ENCODE measurements at regions not wholly inside any gene's neighbourhood (a gene's known extent, or its start where the extent isn't known, plus 50 kb on each side); places are given as distances from the start of the nearest gene placed in this dataset.

DNA sequence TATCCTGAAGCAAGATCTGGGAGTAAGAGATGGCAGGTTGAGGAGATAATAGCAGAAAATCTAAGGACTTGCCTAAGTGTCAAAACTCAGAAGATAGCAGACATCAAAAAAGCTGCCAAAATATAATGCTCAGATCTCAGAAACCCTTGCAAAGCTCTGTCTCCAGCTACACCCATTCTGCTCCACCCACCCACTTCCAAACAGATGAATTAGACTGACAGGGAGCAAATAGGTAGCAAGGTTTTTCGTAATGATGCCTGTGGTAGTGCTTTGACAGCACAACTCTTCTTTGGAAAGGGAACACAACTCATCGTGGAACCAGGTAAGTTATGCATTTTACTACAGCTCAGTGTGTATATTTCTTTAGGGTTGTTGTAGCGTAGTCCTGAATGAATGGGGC is 132.6 kb downstream of the DAD1 start:
- in situ Hi-C loops (cut with MboI; ENCODE audit: low pct_unique_long_range_greater_than_20kb in 2 of 9, low sequenced_read_pairs in 9 of 9, unreplicated experiment in 9 of 9), result no loop called here
- Histone ChIP-seq H3K4me3 (no peak overlapping the region), H3K27ac (no peak overlapping the region), H3K4me1 (replicated peaks in 1 of 2) (no peaks in the 10 kb centered on the region)
- ATAC-seq (replicated peaks in 6 of 8), result no peak
- 29 to 100% (median 80%) methylated on average over 1 to 3 of the region's 3 CpGs; no CpG with 5 or more reads in 3 of the 10 experiments for WGBS, 10 experiments

DNA sequence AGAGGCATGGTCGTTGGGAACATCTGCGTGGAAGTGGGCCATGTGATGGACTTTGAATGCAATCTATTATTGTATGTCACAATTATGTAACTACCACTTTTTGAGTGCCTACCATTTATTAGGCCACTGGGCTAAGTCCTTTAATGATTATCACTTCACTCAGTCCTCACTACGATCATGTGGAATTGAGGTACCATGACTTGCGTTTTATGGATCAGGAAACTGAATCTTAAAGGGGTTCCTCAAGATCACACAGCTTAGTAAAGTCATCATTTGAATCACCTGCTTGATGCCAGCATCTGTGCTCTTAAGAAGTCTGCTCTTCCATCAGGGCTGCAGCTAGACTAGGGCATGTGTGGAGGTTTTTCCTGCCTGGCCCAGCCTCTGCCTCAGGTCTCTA is 136.7 kb downstream of the DAD1 start:
- in situ Hi-C loops (cut with MboI; ENCODE audit: low pct_unique_long_range_greater_than_20kb in 2 of 9, low sequenced_read_pairs in 9 of 9, unreplicated experiment in 9 of 9), result no loop called here
- no peak overlapping the region for H3K4me3 ChIP-seq
- H3K27ac ChIP-seq, result no peak overlapping the region
- WGBS, 10 experiments, result 54 to 100% (median 90%) methylated on average over 1 to 4 of the region's 4 CpGs; no CpG with 5 or more reads in 3 of the 10 experiments
- peaks cover 9 to 17% of the 10 kb centered on the region in 2 donors for H3K4me1 ChIP-seq (replicated peaks in 1 of 2)
- no peak for ATAC-seq (replicated peaks in 6 of 8)

DNA sequence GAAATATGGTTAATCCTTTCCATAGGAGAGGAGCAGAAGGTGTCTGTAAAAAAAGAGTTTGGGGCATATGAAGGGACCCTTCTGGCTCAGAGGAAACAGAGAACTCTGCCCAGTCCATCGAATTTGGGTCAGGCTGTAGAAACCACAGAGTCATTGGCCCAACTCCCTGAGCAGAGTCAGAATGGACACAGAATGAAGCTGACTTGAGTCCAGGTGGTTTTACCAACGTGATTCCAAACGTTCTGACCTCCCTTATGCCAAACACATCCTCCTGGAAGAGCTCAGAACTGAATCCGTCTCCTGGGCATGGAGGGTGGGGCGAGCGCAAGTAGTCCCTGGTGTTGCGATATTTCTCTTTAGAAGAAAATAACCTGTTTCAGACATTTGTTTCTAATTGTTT is 138.8 kb downstream of the DAD1 start:
- 18 to 85% (median 41%) methylated on average over 1 to 7 of the region's 7 CpGs; no CpG with 5 or more reads in 2 of the 10 experiments for WGBS, 10 experiments
- no peak overlapping the region for H3K27ac ChIP-seq
- in situ Hi-C loops (cut with MboI; ENCODE audit: low pct_unique_long_range_greater_than_20kb in 2 of 9, low sequenced_read_pairs in 9 of 9, unreplicated experiment in 9 of 9), result no loop called here
- H3K4me1 ChIP-seq (replicated peaks in 1 of 2), result peaks cover 9 to 17% of the 10 kb centered on the region in 2 donors
- no peak for ATAC-seq (replicated peaks in 6 of 8)
- no peak overlapping the region for H3K4me3 ChIP-seq

DNA sequence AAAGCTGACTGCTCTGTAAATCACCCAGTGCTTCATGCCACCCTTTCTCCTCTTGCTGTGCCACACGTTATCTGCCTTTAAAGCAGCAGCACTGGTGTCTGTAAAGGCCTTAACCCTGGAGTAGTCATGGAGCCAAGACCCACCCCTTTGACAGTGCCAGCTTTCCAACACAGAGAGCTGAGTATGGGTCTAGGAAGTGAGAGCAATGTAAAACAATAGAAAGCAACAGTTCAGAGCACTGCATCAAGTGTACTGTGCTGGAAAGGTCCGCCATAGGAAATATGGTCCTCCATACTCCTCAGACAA is 139.5 kb downstream of the DAD1 start:
- 43 to 100% (median 75%) methylated on average over 1 to 2 of the region's 2 CpGs; no CpG with 5 or more reads in 3 of the 10 experiments for WGBS, 10 experiments
- peaks cover 9 to 17% of the 10 kb centered on the region in 2 donors for H3K4me1 ChIP-seq (replicated peaks in 1 of 2)
- ATAC-seq (replicated peaks in 6 of 8), result peak in 4 of 8 experiments; percentile 25 to 71 (median 40)
- in situ Hi-C loops (cut with MboI; ENCODE audit: low pct_unique_long_range_greater_than_20kb in 2 of 9, low sequenced_read_pairs in 9 of 9, unreplicated experiment in 9 of 9), result no loop called here
- no peak overlapping the region for H3K4me3 ChIP-seq
- no peak overlapping the region for H3K27ac ChIP-seq

DNA sequence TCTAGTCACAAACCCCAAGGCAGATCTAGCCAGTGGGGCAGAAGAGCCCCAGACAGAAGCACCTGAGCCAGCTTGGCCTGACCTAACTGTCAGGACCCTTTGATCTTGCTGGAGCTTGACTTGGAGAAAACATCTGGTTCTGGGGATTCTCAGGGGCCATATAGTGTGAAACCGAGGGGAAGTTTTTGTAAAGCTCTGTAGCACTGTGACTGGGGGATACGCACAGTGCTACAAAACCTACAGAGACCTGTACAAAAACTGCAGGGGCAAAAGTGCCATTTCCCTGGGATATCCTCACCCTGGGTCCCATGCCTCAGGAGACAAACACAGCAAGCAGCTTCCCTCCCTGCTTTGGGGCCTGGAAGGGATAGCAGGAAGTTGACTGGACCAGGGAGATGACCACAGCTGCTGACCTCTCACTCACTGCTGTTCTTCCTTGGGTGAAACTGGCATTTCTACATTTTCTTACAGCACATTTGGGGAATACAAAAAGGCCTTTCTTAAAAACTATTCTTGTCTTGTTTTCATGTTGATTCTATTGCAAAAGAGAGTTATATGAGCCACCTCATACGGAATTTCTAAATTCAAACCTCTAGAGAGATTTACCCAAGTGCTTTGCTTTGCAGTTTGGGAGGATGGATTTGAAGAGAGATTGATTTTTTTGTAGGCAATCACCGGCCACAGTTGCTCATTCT is 140.0 kb downstream of the DAD1 start:
- in situ Hi-C loops (cut with MboI; ENCODE audit: low pct_unique_long_range_greater_than_20kb in 2 of 9, low sequenced_read_pairs in 9 of 9, unreplicated experiment in 9 of 9), result no loop called here
- WGBS, 10 experiments, result 35 to 92% (median 75%) methylated on average over 1 to 4 of the region's 4 CpGs; no CpG with 5 or more reads in 1 of the 10 experiments
- peak in 4 of 8 experiments; percentile 4 to 26 (median 14) for ATAC-seq (replicated peaks in 6 of 8)
- no peak overlapping the region for H3K4me3 ChIP-seq
- H3K4me1 ChIP-seq (replicated peaks in 1 of 2), result peaks cover 9 to 17% of the 10 kb centered on the region in 2 donors
- no peak overlapping the region for H3K27ac ChIP-seq

DNA sequence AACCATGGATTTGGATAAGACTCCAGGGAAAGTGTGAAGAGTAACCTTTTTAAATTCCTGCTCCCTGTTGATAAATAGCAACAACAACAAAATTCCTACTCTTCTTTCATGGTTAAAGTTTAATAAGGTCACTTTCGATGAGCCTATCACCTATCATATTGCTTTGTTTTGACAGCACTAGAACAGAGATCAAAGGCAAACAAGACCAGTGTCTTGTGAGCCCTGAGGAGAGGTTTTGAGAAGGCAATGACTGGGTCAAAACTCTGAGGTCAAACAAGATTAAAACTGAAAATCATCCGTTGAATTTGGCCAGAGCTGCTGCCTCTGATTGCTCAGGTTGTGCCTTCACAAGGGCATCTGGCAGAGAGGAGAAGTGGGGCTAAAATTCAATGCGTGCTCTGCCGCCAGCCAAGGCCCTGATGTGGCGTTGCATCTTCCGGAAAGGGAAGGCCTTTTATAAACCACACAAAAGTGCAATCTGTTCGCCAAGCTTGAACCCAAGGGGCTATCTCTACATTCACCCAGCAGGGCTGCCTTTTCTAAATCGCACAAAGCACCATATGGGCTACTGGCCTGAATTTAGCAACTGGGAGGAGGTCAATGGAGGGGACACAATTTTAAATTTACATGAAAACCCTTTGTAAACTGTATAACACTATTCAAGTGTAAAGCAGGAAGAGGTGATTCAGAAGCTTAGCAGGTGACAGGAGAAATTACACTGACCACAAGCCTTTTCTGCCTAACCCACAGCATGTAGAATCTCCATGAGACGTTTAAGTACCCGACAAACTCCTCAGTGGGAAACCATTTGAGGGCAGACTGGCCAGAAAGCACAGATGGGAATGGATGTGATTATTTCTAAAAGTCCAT is 140.8 kb downstream of the DAD1 start:
- H3K4me3 ChIP-seq, result no peak overlapping the region
- peak in 4 of 8 experiments; percentile 29 to 72 (median 61) for ATAC-seq (replicated peaks in 6 of 8)
- 29 to 76% (median 60%) methylated on average over 3 to 8 of the region's 10 CpGs; no CpG with 5 or more reads in 2 of the 10 experiments for WGBS, 10 experiments
- H3K27ac ChIP-seq, result peak overlapping the region in 1 of 2 donors; percentile 23
- peaks cover 9 to 17% of the 10 kb centered on the region in 2 donors for H3K4me1 ChIP-seq (replicated peaks in 1 of 2)
- in situ Hi-C loops (cut with MboI; ENCODE audit: low pct_unique_long_range_greater_than_20kb in 2 of 9, low sequenced_read_pairs in 9 of 9, unreplicated experiment in 9 of 9), result no loop called here

DNA sequence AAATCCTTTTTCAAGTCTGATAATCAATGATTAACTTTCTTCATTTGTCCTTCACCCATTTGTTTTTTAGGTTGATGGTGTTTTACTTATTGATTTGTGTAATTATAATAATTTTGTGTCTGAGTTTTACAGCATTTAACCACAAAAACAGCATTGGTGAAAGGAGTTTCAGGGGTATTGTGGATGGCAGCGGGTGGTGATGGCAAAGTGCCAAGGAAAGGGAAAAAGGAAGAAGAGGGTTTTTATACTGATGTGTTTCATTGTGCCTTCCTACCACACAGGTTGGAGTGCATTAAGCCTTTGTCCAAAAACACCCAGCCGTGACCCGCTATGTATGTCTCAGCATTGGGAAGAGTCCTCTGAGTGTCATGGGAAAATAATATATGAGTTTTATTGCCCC is 150.3 kb downstream of the DAD1 start:
- peaks cover 3% of the 10 kb centered on the region in 2 donors for H3K4me1 ChIP-seq (replicated peaks in 1 of 2)
- no peak overlapping the region for H3K4me3 ChIP-seq
- ATAC-seq (replicated peaks in 6 of 8), result no peak
- in situ Hi-C loops (cut with MboI; ENCODE audit: low pct_unique_long_range_greater_than_20kb in 2 of 9, low sequenced_read_pairs in 9 of 9, unreplicated experiment in 9 of 9), result no loop called here
- H3K27ac ChIP-seq, result no peak overlapping the region
- WGBS, 10 experiments, result 73 to 95% (median 83%) methylated on average over 2 to 3 of the region's 3 CpGs; no CpG with 5 or more reads in 3 of the 10 experiments

DNA sequence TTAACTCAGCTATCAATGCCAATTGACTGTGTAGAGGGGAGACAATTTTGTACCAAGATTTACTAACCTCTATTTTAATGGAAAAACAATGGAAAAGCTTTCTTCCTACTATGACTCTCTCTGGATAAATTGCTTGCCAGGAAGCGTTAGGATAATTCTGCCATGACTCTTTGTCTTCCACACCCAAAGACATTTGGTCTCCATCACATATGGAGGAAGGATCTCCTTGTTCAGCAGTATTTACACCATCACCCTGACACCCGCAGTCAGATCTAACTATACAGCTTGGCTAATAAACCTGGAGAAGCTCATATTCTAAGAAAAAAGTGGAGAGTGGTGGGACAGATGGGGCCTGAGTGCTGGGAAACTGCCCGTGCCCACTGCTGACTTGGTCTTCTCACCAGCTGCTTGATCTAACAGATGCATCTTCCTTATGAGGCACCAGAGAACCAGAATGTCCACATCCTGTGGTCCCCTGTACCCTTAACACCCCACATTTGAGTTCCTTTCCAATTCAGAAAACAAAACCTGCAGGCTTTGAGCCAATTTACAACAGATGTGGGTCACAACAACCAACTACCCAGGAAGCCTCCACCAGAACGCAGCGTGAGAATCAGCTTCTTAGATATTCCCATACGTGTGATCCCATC is 154.0 kb downstream of the DAD1 start:
- Histone ChIP-seq H3K4me1 (replicated peaks in 1 of 2) (peaks cover 7 to 10% of the 10 kb centered on the region in 2 donors), H3K27ac (no peak overlapping the region), H3K4me3 (no peak overlapping the region)
- ATAC-seq (replicated peaks in 6 of 8), result peak in 3 of 8 experiments; percentile 9 to 38 (median 18)
- in situ Hi-C loops (cut with MboI; ENCODE audit: low pct_unique_long_range_greater_than_20kb in 2 of 9, low sequenced_read_pairs in 9 of 9, unreplicated experiment in 9 of 9), result no loop called here
- WGBS, 10 experiments, result 71 to 100% (median 90%) methylated on average over 2 to 4 of the region's 6 CpGs; no CpG with 5 or more reads in 3 of the 10 experiments

DNA sequence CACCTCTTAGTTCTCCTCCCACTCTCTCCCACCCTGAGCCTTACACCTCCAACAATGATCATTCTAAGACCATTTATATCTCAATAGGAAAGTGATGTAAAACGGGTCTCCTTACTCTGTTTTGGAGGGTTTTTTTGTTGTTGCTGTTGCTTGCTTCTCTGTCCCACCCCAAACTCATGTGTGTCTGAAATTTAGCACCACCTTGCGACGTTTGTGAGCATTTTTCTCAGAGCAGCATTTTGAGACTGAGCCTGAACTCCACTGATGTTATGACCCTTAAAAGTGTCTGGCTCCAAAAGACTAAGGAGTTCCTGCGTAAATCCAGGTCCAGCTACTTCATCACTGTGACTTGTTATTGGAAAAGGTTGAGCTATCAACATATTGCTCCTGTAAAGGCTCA is 155.0 kb downstream of the DAD1 start:
- peaks cover 13 to 17% of the 10 kb centered on the region in 2 donors for H3K4me1 ChIP-seq (replicated peaks in 1 of 2)
- no peak overlapping the region for H3K4me3 ChIP-seq
- H3K27ac ChIP-seq, result no peak overlapping the region
- ATAC-seq (replicated peaks in 6 of 8), result no peak
- 20 to 94% (median 75%) methylated on average over 1 to 4 of the region's 4 CpGs for WGBS, 10 experiments
- in situ Hi-C loops (cut with MboI; ENCODE audit: low pct_unique_long_range_greater_than_20kb in 2 of 9, low sequenced_read_pairs in 9 of 9, unreplicated experiment in 9 of 9), result no loop called here

DNA sequence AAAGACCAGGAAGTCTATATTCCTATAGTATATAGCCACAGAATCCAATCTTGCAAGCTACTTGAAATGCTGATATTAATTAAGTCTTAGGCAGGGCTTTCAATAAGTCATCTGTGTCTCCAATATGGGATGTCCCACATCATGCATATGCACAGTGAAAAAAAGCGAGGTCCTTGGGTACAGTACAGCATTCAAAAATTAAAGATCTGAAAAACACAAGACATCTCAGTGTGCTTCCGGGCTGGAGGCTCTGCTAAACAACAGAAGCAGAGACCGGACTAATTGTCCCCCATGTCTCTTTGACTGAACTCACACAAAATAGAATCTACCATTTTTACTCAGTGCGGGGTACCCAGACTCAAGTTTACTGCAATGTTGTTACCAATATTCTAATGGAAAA is 156.0 kb downstream of the DAD1 start:
- peak in 6 of 8 experiments; percentile 5 to 70 (median 32) for ATAC-seq (replicated peaks in 6 of 8)
- Histone ChIP-seq H3K27ac (no peak overlapping the region), H3K4me1 (replicated peaks in 1 of 2) (peaks cover 21 to 27% of the 10 kb centered on the region in 2 donors), H3K4me3 (no peak overlapping the region)
- in situ Hi-C loops (cut with MboI; ENCODE audit: low pct_unique_long_range_greater_than_20kb in 2 of 9, low sequenced_read_pairs in 9 of 9, unreplicated experiment in 9 of 9), result no loop called here
- WGBS, 10 experiments, result 0 to 90% (median 77%) methylated on average over 1 to 4 of the region's 4 CpGs; no CpG with 5 or more reads in 2 of the 10 experiments

DNA sequence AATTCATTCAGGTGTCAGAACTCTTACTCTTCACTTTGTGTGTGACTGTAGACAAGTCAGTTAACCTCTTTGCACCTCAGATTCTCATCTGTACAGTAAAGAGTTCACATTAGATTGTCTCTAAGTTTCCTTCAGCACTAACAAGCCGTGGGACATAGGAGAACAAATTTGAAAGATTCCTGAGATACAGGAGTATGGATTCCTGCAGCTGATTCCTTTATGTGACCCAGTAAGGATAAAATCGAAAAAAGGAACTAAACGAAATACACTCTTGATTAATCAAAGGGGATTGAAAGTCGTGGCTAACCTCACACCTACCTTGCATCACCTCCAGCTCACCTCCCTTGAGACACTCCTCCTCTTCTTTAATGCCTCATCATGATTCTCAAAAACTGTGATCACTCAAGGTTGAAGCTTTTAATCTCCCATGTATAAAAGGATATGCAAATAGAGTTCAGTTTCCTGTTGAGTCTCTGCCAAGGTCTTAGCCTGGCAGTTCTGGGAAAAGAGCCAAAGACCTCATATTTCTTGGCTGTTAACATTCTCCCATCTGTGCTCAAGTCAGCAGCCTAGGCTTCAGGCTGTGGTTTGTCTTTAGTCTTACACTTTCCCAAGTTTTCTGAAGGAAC is 156.6 kb downstream of the DAD1 start:
- in situ Hi-C loops (cut with MboI; ENCODE audit: low pct_unique_long_range_greater_than_20kb in 2 of 9, low sequenced_read_pairs in 9 of 9, unreplicated experiment in 9 of 9), result no loop called here
- H3K4me3 ChIP-seq, result no peak overlapping the region
- peaks cover 26 to 33% of the 10 kb centered on the region in 2 donors for H3K4me1 ChIP-seq (replicated peaks in 1 of 2)
- 0 to 100% (median 63%) methylated on average over 1 to 4 of the region's 4 CpGs for WGBS, 10 experiments
- peak; percentile 24 to 96 (median 78) for ATAC-seq (replicated peaks in 6 of 8)
- H3K27ac ChIP-seq, result no peak overlapping the region

DNA sequence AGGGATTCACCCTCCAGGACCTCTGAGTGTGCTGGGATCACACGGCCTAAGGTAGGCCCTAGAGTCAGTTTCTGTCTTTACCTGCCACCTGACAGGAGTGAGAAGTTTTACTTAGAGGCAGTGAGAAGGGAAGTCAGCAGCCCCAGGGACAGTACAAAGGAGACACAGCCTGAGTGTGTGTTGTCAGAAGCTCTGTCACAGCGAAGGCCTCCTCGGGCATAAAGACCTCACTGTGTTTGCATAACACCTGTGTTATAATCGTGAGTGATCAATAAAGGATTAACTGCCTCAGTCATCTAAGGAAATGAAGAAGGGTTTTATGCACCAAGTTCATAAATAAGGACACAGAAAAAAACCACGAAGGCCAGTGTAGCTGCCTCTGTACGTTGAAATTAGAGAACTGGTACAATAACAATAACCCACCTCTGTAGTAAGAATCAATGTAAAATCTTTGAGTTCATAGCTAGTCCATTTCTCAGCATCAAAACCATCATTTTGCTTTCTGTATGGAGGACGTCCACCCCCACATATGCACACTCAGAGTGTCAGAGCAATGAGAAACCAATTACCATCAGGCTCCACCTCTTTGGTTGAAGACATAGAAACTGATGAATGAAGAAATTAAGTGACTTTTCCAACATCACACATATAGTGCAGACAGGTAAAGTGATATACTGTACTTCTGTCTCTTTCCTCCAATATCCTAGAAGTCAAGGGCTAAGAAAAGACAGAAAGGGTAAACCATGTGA is 159.3 kb downstream of the DAD1 start:
- no peak overlapping the region for H3K27ac ChIP-seq
- ATAC-seq (replicated peaks in 6 of 8), result no peak
- WGBS, 10 experiments, result 0 to 89% (median 76%) methylated on average over 1 to 7 of the region's 7 CpGs; no CpG with 5 or more reads in 2 of the 10 experiments

More for the DNA sequence above, 159.3 kb downstream of the DAD1 start:
- H3K4me3 ChIP-seq, result no peak overlapping the region
- H3K4me1 ChIP-seq (replicated peaks in 1 of 2), result peaks cover 26 to 33% of the 10 kb centered on the region in 2 donors
- in situ Hi-C loops (cut with MboI; ENCODE audit: low pct_unique_long_range_greater_than_20kb in 2 of 9, low sequenced_read_pairs in 9 of 9, unreplicated experiment in 9 of 9), result no loop called here
